HuH-7 (cell line): ENCODE measurements at regions not wholly inside any gene's neighbourhood (a gene's known extent, or its start where the extent isn't known, plus 50 kb on each side); places are given as distances from the start of the nearest gene placed in this dataset.
A peak's percentile ranks its signal among the peaks of the same experiment; 100 is the strongest.

Experiments
- DNase-seq: peaks from one replicate; pipeline ENCODE4 v3.0.0; 2011; ENCODE audit warnings: low spot score

GRCh38 chr15:98420837-98421236, 227.5 kb upstream of the IGF1R start:
- no peak for DNase-seq

DNA sequence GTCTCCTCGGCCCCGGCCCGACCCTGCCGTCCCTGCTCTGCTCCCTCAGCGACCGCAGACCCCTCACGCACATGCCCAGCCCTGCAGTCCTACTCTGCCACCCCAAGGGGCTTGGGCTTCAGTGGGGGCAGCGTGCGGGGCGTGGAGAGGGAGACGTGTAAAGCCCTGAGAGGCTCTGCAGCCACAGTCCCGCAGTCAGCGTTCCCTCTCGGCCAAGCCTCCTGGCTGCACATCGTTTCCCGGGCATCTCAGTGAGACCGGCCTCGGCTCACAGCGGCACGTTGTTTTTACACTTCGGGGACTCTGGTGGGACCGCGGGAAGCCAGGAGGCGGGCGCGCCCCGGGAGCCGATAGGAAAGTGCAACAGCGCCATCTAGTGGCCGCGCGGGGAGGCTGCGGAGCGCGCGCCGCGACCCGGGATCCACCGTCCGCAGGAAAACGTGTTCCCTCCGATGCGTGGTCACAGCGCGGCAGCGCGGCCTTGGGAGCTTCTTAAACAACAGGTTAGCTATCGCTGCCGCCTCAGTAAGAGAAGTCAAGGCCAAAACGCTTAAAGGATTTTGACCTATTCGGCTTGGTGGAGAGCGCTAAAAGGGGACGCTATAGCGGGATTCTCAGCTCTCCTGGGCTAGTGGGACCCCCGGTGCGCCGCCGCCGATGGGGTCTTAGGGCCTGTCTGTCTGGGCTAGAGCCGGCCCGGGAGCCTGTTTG, 226.8 kb upstream of the IGF1R start:
- peak; percentile 90 for DNase-seq

- DNase-seq: no peak
These were observed 226.2 kb upstream of the IGF1R start for GRCh38 chr15:98422130-98422478.

- no peak for DNase-seq
These were observed 223.2 kb upstream of the IGF1R start for GRCh38 chr15:98425173-98425572.

GRCh38 chr15:98427321-98427720, 221.0 kb upstream of the IGF1R start:
- DNase-seq: no peak

- peak; percentile 80 for DNase-seq
These were observed 219.9 kb upstream of the IGF1R start for GRCh38 chr15:98428253-98428989.

DNA sequence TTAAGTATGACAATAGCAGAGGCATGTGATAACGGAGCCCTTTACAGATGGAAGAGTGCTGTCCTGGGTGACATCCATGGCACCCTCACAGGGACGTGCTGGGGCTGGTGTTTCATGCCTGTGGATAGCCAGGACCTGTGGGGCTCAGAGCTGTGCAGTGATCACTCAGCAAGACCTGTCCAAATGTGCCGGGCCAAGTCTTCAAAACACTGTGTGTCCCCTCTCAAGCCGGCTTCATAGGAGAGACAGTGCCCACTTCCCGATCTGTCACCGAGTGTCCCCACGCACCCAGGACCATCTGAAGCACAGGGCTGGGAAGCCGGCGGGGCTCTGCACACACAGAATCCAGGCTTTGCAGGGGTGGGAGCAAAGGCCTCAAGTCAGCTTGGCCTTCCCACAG, 217.2 kb upstream of the IGF1R start:
- no peak for DNase-seq

GRCh38 chr15:98433346-98433745, 215.0 kb upstream of the IGF1R start:
- no peak for DNase-seq

- DNase-seq: no peak
These were observed 214.5 kb upstream of the IGF1R start for GRCh38 chr15:98433856-98434255.

- DNase-seq: no peak
These were observed 210.6 kb upstream of the IGF1R start for GRCh38 chr15:98437752-98438151.

GRCh38 chr15:98438326-98438725, 210.0 kb upstream of the IGF1R start:
- no peak for DNase-seq

DNA sequence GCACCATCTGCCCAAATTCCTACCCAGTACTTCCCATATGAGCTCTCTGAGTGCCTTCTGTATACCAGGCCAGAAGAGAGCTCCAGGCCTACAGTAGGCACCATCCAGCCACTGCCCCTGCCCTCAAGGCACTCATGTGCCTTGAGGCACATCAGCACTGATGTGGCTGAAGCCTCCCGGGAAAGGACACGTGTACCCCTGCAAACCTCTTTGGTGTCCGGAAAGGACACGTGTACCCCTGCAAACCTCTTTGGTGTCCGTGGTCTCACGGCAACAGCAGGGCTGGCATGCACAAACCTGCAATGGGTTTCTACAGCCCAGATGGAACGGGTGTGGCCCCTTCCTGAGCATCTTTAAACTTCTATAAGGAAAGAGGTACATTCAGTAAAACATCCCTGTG, 209.4 kb upstream of the IGF1R start:
- DNase-seq: no peak

DNA sequence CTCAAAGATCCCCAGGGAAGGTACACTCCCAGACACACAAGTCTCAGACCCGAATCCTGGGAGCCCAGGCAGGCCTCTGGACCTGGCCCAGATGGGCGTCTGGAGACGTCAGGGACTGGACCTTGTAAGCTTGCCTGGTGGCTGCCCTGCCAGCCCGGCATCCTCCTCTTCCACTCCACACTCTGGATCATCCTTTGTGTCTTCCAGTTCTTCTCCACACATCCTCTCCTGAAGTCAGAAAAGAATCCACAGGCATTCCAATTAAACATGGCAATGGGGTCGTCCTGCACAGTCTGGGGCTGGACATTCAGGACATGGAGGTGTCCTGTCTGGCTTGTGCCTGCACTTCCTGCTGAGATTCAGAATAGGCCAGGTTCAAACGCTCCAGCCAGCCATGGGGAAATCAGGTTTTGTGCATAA, 208.8 kb upstream of the IGF1R start:
- no peak for DNase-seq

DNA sequence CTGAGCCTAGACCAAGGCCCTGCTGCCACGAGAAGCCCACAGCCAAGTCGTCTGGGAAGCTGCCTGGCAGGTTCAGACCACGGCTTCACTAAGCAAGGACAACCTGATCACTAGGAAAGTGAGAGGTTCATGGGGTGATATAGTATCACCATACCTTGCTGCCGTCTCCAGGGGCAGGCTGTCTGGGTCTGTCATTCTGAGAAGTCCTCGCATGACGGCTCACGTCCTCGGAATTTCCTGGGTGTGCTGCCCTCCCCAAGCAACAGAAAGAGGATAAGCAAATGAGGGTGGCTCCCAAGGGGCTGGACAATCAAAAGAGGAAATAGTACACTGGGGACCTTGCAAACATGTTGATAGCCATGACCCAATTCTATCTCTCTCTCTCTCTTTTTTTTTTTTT, 207.4 kb upstream of the IGF1R start:
- DNase-seq: no peak

- no peak for DNase-seq
These were observed 206.7 kb upstream of the IGF1R start for GRCh38 chr15:98441599-98441998.

DNA sequence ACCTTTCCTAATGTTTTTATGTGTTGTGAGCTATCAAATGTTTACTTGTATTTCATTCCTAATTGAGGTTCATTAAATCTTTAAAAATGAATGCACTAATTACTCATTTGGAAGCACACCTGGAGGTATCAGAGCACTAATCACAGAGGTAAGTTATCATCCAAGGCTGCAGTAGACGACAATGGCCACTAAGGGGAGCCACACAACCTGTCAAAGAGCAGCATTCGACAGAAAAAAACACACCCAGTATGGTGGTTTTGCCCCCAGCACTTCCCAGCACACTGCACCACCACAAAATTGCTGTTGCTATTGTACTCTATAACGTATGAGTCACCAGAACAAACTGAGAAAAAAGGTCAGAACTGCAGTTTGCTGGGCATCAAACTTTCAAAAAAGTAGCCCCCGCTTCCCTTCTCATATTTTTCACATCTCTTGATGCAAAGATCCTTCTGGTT, 205.9 kb upstream of the IGF1R start:
- peak; percentile 67 for DNase-seq

- no peak for DNase-seq
These were observed 205.4 kb upstream of the IGF1R start for GRCh38 chr15:98442901-98443300.

DNA sequence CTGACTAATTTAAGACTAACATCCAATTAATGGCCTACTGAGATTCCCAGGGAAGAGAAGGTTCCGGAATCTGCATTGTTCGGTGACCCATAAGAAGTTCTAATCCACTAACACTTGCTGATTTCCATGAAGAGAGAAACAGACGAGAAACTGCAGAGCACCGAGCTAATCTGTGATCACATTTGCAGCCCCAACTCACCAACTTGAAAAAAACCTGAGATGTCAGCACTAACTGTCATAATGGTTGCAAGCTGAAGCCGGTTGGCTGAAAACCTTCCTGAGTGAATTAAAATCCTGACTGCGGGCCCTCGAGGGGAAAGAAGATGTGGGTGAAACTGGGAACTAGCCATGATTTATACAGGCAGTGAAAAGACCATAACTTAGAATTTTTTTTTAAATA, 204.8 kb upstream of the IGF1R start:
- no peak for DNase-seq

DNA sequence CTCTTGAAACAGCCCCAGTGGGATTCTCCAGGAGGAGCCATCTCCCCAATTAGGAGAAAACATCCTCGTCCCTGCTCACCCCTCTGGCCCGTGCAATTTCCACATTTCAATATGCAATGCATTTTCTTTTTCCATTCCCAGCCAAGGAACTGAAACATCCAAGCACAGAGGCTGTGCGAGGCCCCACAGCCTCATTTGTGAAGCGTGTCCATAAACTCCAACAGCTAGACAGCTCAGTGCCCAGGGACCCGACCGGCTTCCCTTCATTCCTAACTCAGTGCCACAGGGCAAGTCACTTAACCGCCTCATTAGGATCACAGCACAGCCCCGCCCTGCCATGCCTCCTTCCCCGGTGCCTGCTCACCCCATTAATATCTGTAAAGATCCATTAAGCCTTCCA, 204.2 kb upstream of the IGF1R start:
- DNase-seq: no peak

- no peak for DNase-seq
These were observed 203.0 kb upstream of the IGF1R start for GRCh38 chr15:98445315-98445714.

- no peak for DNase-seq
These were observed 202.3 kb upstream of the IGF1R start for GRCh38 chr15:98446083-98446482.

GRCh38 chr15:98447069-98447468, 201.3 kb upstream of the IGF1R start:
- no peak for DNase-seq

DNA sequence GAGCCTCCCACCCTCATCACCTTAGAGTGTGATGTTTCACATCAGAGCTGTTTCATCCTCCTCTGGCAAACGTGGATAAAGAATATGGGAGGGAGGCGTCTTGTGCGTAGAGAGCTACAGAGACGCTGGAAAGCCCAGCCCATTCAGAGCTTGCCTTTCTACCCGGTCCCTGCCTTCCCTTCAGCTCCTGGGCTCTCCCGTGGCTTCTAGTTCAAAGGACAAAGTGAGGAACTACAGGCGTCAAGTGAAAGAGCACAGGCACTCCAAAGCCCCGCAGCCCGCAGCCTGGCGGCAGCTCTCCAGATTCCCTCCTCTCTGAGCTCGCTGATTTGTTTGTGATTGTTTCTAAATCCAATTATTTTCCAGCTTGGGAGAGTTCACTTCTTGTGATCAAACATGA, 197.1 kb upstream of the IGF1R start:
- DNase-seq: no peak

GRCh38 chr15:98452238-98452637, 196.1 kb upstream of the IGF1R start:
- DNase-seq: no peak
